Prostate gland (tissue), 2 donors: ENCODE measurements at regions not wholly inside any gene's neighbourhood (a gene's known extent, or its start where the extent isn't known, plus 50 kb on each side); places are given as distances from the start of the nearest gene placed in this dataset.
"Not testable (repeated sequence)": the region's sequence is repeated elsewhere in the genome, so short reads cannot be mapped to it uniquely, and the experiment has no call there.

Experiments used
- DNase-seq: peaks from one replicate; pipeline ENCODE4 v3.0.0-alpha.2; 2019; ENCODE audit warnings: low spot score
- H3K27ac ChIP-seq, 2 donors: fragments of 200-600 bp; sonication (generic); 2 replicates each; pipeline ENCODE4 v1.5.1; 2017 to 2019
- H3K27me3 ChIP-seq: fragments of 200-600 bp; sonication (generic); replicated peaks from 2 replicates; pipeline ENCODE4 v1.5.1; 2019; ENCODE audit not compliant: insufficient read depth
- H3K36me3 ChIP-seq, 2 donors: fragments of 200-600 bp; sonication (generic); 1 replicate in 1 of 2; 2 replicates in 1 of 2; pipeline versions ENCODE4 v1.5.1 to v1.8.1; 2017 to 2019
- H3K4me1 ChIP-seq: fragments of 200-600 bp; sonication (generic); replicated peaks from 2 replicates; pipeline ENCODE4 v1.5.1; 2019
- H3K4me3 ChIP-seq, 2 donors: fragments of 200-600 bp; sonication (generic); 2 replicates each; pipeline ENCODE4 v1.5.1; 2017 to 2019
- H3K9me3 ChIP-seq: fragments of 200-600 bp; sonication (generic); 2 replicates; pipeline ENCODE4 v1.5.1; 2017
- CTCF ChIP-seq, 4 experiments: fragments of 200-600 bp in 2 of 4; fragments of 450-650 bp in 2 of 4; sonication (generic) in 2 of 4; IDR thresholded peaks; 1 replicate in 3 of 4; 2 replicates in 1 of 4; pipeline ENCODE4 v1.5.1; 2016 to 2019; ENCODE audit warnings: antibody characterized with exemption in 4 of 4, mild to moderate bottlenecking in 2 of 4, moderate library complexity in 2 of 4
- POLR2A ChIP-seq: fragments of 450-650 bp; IDR thresholded peaks from one replicate; pipeline ENCODE4 v1.6.1; 2016; ENCODE audit warnings: antibody characterized with exemption, mild to moderate bottlenecking
- POLR2AphosphoS5 ChIP-seq: sonication (generic); formaldehyde crosslinking; IDR thresholded peaks from one replicate; pipeline ENCODE4 v1.6.1; 2017; ENCODE audit warnings: antibody characterized with exemption
- WGBS: methylation state at CpG from one replicate; pipeline ENCODE4 v1.1.5; 2018; 5-methylcytosine and 5-hydroxymethylcytosine counted together
- intact Hi-C: fragments of 100-400 bp; cut with DNase I; formaldehyde crosslinking; loops from one replicate; pipeline ENCODE4 v1.14.2; 2022

DNA sequence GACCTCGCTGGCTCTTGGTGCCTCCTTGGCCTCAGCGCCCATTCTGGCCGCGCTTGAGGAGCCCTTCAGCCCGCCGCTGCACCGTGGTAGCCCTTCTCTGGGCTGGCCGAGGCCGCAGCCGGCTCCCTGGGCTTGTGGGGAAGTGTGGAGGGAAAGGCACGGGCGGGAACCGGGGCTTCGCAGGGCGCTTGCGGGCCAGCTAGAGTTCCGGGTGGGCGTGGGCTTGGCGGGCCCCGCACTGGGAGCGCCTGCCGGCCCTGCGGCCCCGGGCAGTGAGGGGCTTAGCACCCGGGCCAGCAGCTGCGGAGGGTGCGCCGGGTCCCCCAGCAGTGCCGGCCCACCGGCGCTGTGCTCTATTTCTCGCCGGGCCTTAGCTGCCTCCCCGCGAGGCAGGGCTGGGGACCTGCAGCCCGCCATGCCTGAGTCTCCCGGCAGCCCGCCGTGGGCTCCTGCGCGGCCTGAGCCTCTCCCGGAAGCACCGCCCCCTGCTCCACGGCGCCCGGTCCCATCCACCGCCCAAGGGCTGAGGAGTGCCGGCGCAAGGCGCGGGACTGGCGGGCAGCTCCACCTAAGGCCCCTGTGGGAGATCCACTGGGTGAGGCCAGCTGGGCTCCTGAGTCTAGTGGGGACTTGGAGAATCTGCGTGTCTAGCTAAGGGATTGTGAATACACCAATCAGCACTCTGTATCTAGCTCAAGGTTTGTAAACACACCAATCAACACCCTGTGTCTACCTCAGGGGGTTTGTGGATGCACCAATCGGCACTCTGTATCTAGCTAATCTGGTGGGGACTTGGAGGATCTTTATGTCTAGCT lies 141.1 kb downstream of the SLCO4C1 start:
- H3K27ac ChIP-seq, H3K36me3 ChIP-seq, H3K4me1 ChIP-seq, H3K4me3 ChIP-seq, DNase-seq, intact Hi-C loops, H3K27me3 ChIP-seq, H3K9me3 ChIP-seq: not testable (repeated sequence)
- WGBS, result 89% methylated on average over 53 of the region's 54 CpGs

- no peaks in the 10 kb centered on the region for H3K9me3 ChIP-seq
- 87% methylated on average over 2 of the region's 2 CpGs for WGBS
- DNase-seq, result no peak
- H3K4me1 ChIP-seq, result no peaks in the 10 kb centered on the region
- no peaks in the 10 kb centered on the region for H3K36me3 ChIP-seq
- no peak overlapping the region for H3K4me3 ChIP-seq
- TF ChIP-seq POLR2AphosphoS5 (no peak), CTCF (IDR thresholded peaks at IDR 0.05) (no peak)
- H3K27me3 ChIP-seq, result no peaks in the 10 kb centered on the region
- no peak overlapping the region for H3K27ac ChIP-seq
- intact Hi-C loops, result no loop called here
Measured at GRCh38 chr5:102154291-102154690, 141.8 kb downstream of the SLCO4C1 start.

DNA sequence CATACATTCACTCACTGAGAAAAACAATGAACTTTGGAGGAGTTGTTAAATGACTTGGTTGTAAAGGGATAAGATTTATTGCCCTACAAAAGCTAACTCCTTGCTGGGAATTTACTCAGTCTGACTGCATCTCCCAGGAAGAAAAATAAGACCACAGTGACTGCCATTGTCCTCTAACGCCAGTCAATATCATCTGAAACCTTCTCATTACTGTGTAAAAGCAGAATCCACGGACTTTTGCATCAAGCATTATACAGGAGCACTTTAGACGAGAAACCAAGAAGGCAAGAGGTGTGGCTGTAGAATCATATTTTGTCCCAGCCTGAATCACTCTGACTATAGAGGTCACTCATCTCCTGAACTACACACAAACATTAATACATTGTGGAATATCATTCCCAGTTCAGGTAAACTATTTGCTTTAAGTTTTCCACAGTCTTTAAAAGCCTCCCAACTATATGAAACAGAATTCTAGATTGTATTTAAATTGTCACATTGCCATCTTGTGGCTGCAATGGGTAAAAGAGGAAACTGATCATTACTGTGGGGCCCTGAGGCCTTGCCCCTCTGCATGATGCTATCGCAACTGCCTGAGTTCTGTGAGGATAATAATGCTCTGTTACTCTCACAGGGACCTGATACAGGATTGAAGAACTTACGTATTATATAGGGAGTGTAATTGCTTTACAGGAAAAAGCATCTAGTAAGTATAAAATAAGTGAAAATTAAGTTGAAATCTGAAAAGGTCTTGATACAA lies 142.9 kb downstream of the SLCO4C1 start:
- peak in 3 of 4 experiments; percentile 30 to 41 (median 35) for TF ChIP-seq CTCF (IDR thresholded peaks at IDR 0.05)
- TF ChIP-seq POLR2A, result no peak
- DNase-seq, result no peak
- 29% methylated on average over 5 of the region's 5 CpGs for WGBS

GRCh38 chr5:102139029-102139428 lies 157.1 kb downstream of the SLCO4C1 start:
- WGBS, result 50% methylated on average over 2 of the region's 2 CpGs
- H3K4me1 ChIP-seq, result no peaks in the 10 kb centered on the region
- no peaks in the 10 kb centered on the region for H3K36me3 ChIP-seq
- H3K27ac ChIP-seq, result no peak overlapping the region
- H3K9me3 ChIP-seq, result no peaks in the 10 kb centered on the region
- TF ChIP-seq POLR2A (no peak), CTCF (IDR thresholded peaks at IDR 0.05) (no peak), POLR2AphosphoS5 (no peak)
- no peaks in the 10 kb centered on the region for H3K27me3 ChIP-seq
- intact Hi-C loops, result no loop called here
- H3K4me3 ChIP-seq, result no peak overlapping the region
- DNase-seq, result no peak

More for the DNA sequence above, 142.9 kb downstream of the SLCO4C1 start:
- H3K36me3 ChIP-seq, result no peaks in the 10 kb centered on the region
- H3K9me3 ChIP-seq, result no peaks in the 10 kb centered on the region
- intact Hi-C loops, result no loop called here
- no peaks in the 10 kb centered on the region for H3K4me1 ChIP-seq
- H3K27ac ChIP-seq, result no peak overlapping the region
- no peaks in the 10 kb centered on the region for H3K27me3 ChIP-seq
- no peak overlapping the region for H3K4me3 ChIP-seq

GRCh38 chr5:102138243-102138653 lies 157.8 kb downstream of the SLCO4C1 start:
- Histone ChIP-seq H3K4me1 (no peaks in the 10 kb centered on the region), H3K9me3 (no peaks in the 10 kb centered on the region), H3K27me3 (no peaks in the 10 kb centered on the region), H3K36me3 (no peaks in the 10 kb centered on the region), H3K27ac (no peak overlapping the region), H3K4me3 (no peak overlapping the region)
- 76% methylated on average over 4 of the region's 4 CpGs for WGBS
- no peak for TF ChIP-seq CTCF (IDR thresholded peaks at IDR 0.05)
- no peak for TF ChIP-seq POLR2A
- TF ChIP-seq POLR2AphosphoS5, result no peak
- DNase-seq, result no peak
- intact Hi-C loops, result no loop called here
